ENCODE measurements at regions not wholly inside any gene's neighbourhood (a gene's known extent, or its start where the extent isn't known, plus 50 kb on each side); places are given as distances from the start of the nearest gene placed in this dataset.

GRCh38 chrX:43566170-43566569 lies 89.9 kb upstream of the MAOA start:
- no peak for TF ChIP-seq CTCF (conservative IDR thresholded peaks at IDR 0.05; ENCODE audit: low read length)
- TF ChIP-seq EZH2phosphoT487 (IDR thresholded peaks at IDR 0.05; ENCODE audit: borderline replicate concordance, low read depth, low read length): no peak
